ENCODE measurements at regions not wholly inside any gene's neighbourhood (a gene's known extent, or its start where the extent isn't known, plus 50 kb on each side); places are given as distances from the start of the nearest gene placed in this dataset.
"Not testable (repeated sequence)": the region's sequence is repeated elsewhere in the genome, so short reads cannot be mapped to it uniquely, and the experiment has no call there.

GRCh38 chr4:147110473-147111367 lies 165.1 kb upstream of the TTC29 start:
- TF ChIP-seq CTCF (IDR thresholded peaks at IDR 0.05) (peak in 3 of 4 experiments; percentile 38 to 67 (median 44)), POLR2AphosphoS5 (IDR thresholded peaks at IDR 0.05) (peak; percentile 17), POLR2A (IDR thresholded peaks at IDR 0.05) (no peak)
- 78% methylated on average over 7 of the region's 7 CpGs for WGBS
- no peaks in the 10 kb centered on the region for H3K27me3 ChIP-seq (replicated peaks; ENCODE audit: insufficient read depth)
- H3K9me3 ChIP-seq = no peaks in the 10 kb centered on the region
- H3K4me3 ChIP-seq = no peak overlapping the region
- intact Hi-C loops (cut with DNase I) = loop anchor here (2.0 to 10.0 kb wide), 2 partner anchors 480 to 754 kb away; no protein-coding TSS in a partner anchor
- DNase-seq (ENCODE audit: low spot score) = no peak
- no peaks in the 10 kb centered on the region for H3K4me1 ChIP-seq (replicated peaks)
- H3K36me3 ChIP-seq = no peaks in the 10 kb centered on the region
- H3K27ac ChIP-seq = no peak overlapping the region

- H3K4me3 ChIP-seq; H3K36me3 ChIP-seq; H3K9me3 ChIP-seq; DNase-seq (ENCODE audit: low spot score); H3K27ac ChIP-seq; H3K4me1 ChIP-seq (replicated peaks); H3K27me3 ChIP-seq (replicated peaks; ENCODE audit: insufficient read depth): not testable (repeated sequence)
- 76% methylated on average over 6 of the region's 6 CpGs for WGBS
- intact Hi-C loops (cut with DNase I) = loop anchor here (10.0 kb wide), 1 partner anchor 753 kb away; no protein-coding TSS in a partner anchor
These were observed 166.5 kb upstream of the TTC29 start for GRCh38 chr4:147112196-147112595.

GRCh38 chr4:147117431-147117830 lies 171.8 kb upstream of the TTC29 start:
- intact Hi-C loops (cut with DNase I) = loop anchor here (5.0 to 10.0 kb wide), 2 partner anchors 410 to 747 kb away; no protein-coding TSS in a partner anchor
- no peaks in the 10 kb centered on the region for H3K9me3 ChIP-seq
- peak; percentile 84 for DNase-seq (ENCODE audit: low spot score)
- H3K36me3 ChIP-seq = no peaks in the 10 kb centered on the region
- peak overlapping the region; percentile 56 to 69 for H3K27ac ChIP-seq
- no peaks in the 10 kb centered on the region for H3K27me3 ChIP-seq (replicated peaks; ENCODE audit: insufficient read depth)
- H3K4me3 ChIP-seq = no peak overlapping the region
- H3K4me1 ChIP-seq (replicated peaks) = peaks cover 7% of the 10 kb centered on the region
- 4% methylated on average over 4 of the region's 4 CpGs for WGBS
- TF ChIP-seq POLR2A (IDR thresholded peaks at IDR 0.05) (no peak), POLR2AphosphoS5 (IDR thresholded peaks at IDR 0.05) (peak; percentile 93), CTCF (IDR thresholded peaks at IDR 0.05) (no peak)

- no peaks in the 10 kb centered on the region for H3K27me3 ChIP-seq (replicated peaks; ENCODE audit: insufficient read depth)
- H3K36me3 ChIP-seq = no peaks in the 10 kb centered on the region
- peak; percentile 78 for TF ChIP-seq POLR2AphosphoS5 (IDR thresholded peaks at IDR 0.05)
- no peak for TF ChIP-seq CTCF (IDR thresholded peaks at IDR 0.05)
- no peak overlapping the region for H3K4me3 ChIP-seq
- peak; percentile 52 for DNase-seq (ENCODE audit: low spot score)
- WGBS = 3% methylated on average over 2 of the region's 2 CpGs
- H3K9me3 ChIP-seq = no peaks in the 10 kb centered on the region
- intact Hi-C loops (cut with DNase I) = loop anchor here (5.0 to 10.0 kb wide), 2 partner anchors 409 to 746 kb away; no protein-coding TSS in a partner anchor
- peaks cover 7% of the 10 kb centered on the region for H3K4me1 ChIP-seq (replicated peaks)
- H3K27ac ChIP-seq = peak overlapping the region; percentile 20 to 69
These were observed 172.9 kb upstream of the TTC29 start for GRCh38 chr4:147118528-147118927.

- intact Hi-C loops (cut with DNase I) = loop anchor here (10.0 kb wide), 1 partner anchor 192 kb away; no protein-coding TSS in a partner anchor
- no peak overlapping the region for H3K4me3 ChIP-seq
These were observed 177.0 kb upstream of the TTC29 start for GRCh38 chr4:147122685-147123084.

More at GRCh38 chr4:147122685-147123084, 177.0 kb upstream of the TTC29 start:
- TF ChIP-seq POLR2A (IDR thresholded peaks at IDR 0.05) (no peak), CTCF (IDR thresholded peaks at IDR 0.05) (no peak), POLR2AphosphoS5 (IDR thresholded peaks at IDR 0.05) (no peak)
- Histone ChIP-seq H3K27me3 (replicated peaks; ENCODE audit: insufficient read depth) (no peaks in the 10 kb centered on the region), H3K4me1 (replicated peaks) (peaks cover 7% of the 10 kb centered on the region), H3K36me3 (no peaks in the 10 kb centered on the region), H3K27ac (no peak overlapping the region), H3K9me3 (no peaks in the 10 kb centered on the region)
- DNase-seq (ENCODE audit: low spot score) = no peak

Measured in prostate gland (tissue), 2 donors.